HCT116 (cell line): ENCODE measurements at regions not wholly inside any gene's neighbourhood (a gene's known extent, or its start where the extent isn't known, plus 50 kb on each side); places are given as distances from the start of the nearest gene placed in this dataset.

Experiments
- CTCF ChIP-seq, 3 experiments: fragments of 200-600 bp in 1 of 3; sonication (generic) in 1 of 3; IDR thresholded peaks in 2 of 3; conservative IDR thresholded peaks in 1 of 3; 2 replicates each; pipeline ENCODE4 v1.5.1; 2012 to 2017; ENCODE audit warnings: low read depth in 2 of 3, low read length in 2 of 3, antibody characterized with exemption in 1 of 3, borderline replicate concordance in 1 of 3, control low read depth in 1 of 3, mild to moderate bottlenecking in 1 of 3, mixed read lengths in 1 of 3, mixed run types in 1 of 3, moderate library complexity in 1 of 3; ENCODE audit not compliant: insufficient read depth in 1 of 3
- POLR2AphosphoS5 ChIP-seq: IDR thresholded peaks from 2 replicates; pipeline ENCODE4 v1.6.1; 2011; ENCODE audit warnings: mild to moderate bottlenecking, low read depth, low read length, moderate library complexity

GRCh38 chrX:76555269-76555668, 127.8 kb downstream of the MAGEE1 start:
- TF ChIP-seq POLR2AphosphoS5 (no peak), CTCF (IDR thresholded peaks at IDR 0.05 in 2 of 3, conservative IDR thresholded peaks at IDR 0.05 in 1 of 3; ENCODE audit: borderline replicate concordance in 1 of 3, insufficient read depth in 1 of 3, low read depth in 2 of 3, low read length in 2 of 3) (no peak)
